Right lobe of liver (tissue), 6 donors: ENCODE measurements at regions not wholly inside any gene's neighbourhood (a gene's known extent, or its start where the extent isn't known, plus 50 kb on each side); places are given as distances from the start of the nearest gene placed in this dataset.
"Not testable (repeated sequence)": the region's sequence is repeated elsewhere in the genome, so short reads cannot be mapped to it uniquely, and the experiment has no call there.

ENCODE experiments used
- ATAC-seq, 4 donors: fragments of 200-7000 bp; cut with Tn5 transposase; one replicate each; pipeline ENCODE4 v1.9.1; 2020; ENCODE audit warnings: mild to moderate bottlenecking in 4 of 4, moderate library complexity in 4 of 4
- DNase-seq, 3 donors: peaks; one replicate each; pipeline ENCODE4 v3.0.0-alpha.2; 2020
- H3K27ac ChIP-seq, 3 donors: fragments of 200-600 bp; one replicate each; pipeline ENCODE4 v1.8.0; 2022
- H3K27me3 ChIP-seq, 2 donors: fragments of 200-600 bp; one replicate each; pipeline ENCODE4 v1.8.0; 2022
- H3K36me3 ChIP-seq, 4 donors: fragments of 200-600 bp; sonication (generic) in 1 of 4; one replicate each; pipeline versions ENCODE4 v1.5.1 to v1.8.0; 2017 to 2022; ENCODE audit warnings: control low read depth in 1 of 4
- H3K4me1 ChIP-seq, 4 donors: fragments of 200-600 bp; sonication (generic) in 1 of 4; one replicate each; pipeline versions ENCODE4 v1.5.1 to v1.8.0; 2017 to 2022; ENCODE audit warnings: control low read depth in 1 of 4
- H3K4me3 ChIP-seq, 3 donors: fragments of 200-600 bp; one replicate each; pipeline ENCODE4 v1.8.0; 2022
- H3K9me3 ChIP-seq, 4 donors: fragments of 200-600 bp; sonication (generic) in 1 of 4; one replicate each; pipeline versions ENCODE4 v1.5.1 to v1.8.0; 2017 to 2022; ENCODE audit warnings: control low read depth in 1 of 4
- POLR2A ChIP-seq: fragments of 450-650 bp; IDR thresholded peaks from one replicate; pipeline ENCODE4 v1.6.1; 2017; ENCODE audit warnings: antibody characterized with exemption, mild to moderate bottlenecking
- WGBS: methylation state at CpG from one replicate; pipeline ENCODE4 v1.1.6; 2018; ENCODE audit warnings: low coverage, low lambda C conversion rate; ENCODE audit not compliant: insufficient coverage; ENCODE audit errors: missing lambda C conversion rate; 5-methylcytosine and 5-hydroxymethylcytosine counted together
- intact Hi-C, 2 donors: fragments of 100-400 bp; cut with DNase I; formaldehyde crosslinking; loops; one replicate each; pipeline versions ENCODE4 v1.11.2 to v1.14.1; 2022
- TF ChIP-seq, protein P1 (sequence below), 4 donors: fragments of 200-600 bp in 3 of 4; fragments of 450-650 bp in 1 of 4; IDR thresholded peaks; one replicate each; pipeline versions ENCODE4 v1.5.1 to v1.8.0; 2016 to 2022; ENCODE audit warnings: antibody characterized with exemption in 4 of 4, mild to moderate bottlenecking in 2 of 4
- donor health status: DM: no; HTN: yes; CAD: no.
- donor health status: DM: no; HTN: no; CAD: no.
- donor health status: DM: no; HTN: no; CAD: no.
- donor health status: DM: no; HTN: yes; CAD: no.
- donor health status: DM: no; HTN: yes; CAD: no.

DNA sequence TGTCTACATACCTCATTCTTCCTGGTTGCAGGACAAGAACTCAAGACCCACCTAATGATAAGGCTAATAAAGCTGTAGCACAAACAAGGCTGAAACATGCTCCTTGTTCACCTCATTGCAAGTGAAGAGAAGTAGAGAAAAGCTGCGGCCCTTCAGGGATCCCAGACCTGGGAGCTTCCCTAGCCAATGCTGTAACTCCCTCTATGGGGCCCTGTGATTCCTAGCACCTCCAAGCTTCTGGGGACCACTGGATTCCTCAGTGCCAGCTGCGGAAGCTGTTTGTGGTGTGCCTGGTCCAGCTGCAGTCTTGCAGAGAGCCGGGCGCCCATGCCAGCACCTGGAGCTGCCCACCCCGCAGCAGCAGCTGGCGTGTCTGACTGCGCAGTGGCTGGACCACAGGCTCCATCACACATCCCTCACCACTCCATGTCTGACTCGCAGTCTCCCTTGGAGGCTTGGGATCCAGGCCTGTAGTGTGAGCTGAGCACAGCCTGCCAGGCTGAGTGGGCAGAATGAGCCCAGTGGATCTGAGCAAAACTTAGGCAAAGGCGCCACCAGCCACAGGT, 737.2 kb upstream of the GJE1 start:
- 100% methylated on average over 1 of the region's 9 CpGs for WGBS

DNA sequence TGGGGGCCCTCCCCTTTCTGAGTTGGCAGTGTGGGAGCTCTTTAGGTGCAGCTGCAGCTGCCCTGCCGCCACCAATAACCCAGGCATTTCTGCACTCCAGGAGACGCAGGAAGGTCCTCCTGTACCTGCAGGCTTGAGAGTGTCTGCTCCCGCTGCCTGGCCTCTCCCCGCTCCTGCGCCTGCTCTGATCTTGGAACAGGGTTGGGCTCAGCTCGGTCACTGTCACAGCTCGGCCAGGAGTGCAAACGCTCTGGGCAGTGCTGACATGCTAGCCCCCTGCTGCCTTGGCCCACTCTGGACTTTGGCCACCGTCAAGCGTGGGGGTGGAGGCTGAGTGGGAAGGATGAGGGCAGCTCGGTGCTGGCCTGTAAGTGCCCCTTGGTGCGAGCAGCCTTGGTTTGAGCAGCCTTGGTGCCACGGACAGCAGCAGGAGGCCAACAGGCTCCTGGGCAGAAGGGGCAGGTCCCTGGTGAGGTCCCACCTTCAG, 738.1 kb upstream of the GJE1 start:
- TF ChIP-seq, protein P1, sequence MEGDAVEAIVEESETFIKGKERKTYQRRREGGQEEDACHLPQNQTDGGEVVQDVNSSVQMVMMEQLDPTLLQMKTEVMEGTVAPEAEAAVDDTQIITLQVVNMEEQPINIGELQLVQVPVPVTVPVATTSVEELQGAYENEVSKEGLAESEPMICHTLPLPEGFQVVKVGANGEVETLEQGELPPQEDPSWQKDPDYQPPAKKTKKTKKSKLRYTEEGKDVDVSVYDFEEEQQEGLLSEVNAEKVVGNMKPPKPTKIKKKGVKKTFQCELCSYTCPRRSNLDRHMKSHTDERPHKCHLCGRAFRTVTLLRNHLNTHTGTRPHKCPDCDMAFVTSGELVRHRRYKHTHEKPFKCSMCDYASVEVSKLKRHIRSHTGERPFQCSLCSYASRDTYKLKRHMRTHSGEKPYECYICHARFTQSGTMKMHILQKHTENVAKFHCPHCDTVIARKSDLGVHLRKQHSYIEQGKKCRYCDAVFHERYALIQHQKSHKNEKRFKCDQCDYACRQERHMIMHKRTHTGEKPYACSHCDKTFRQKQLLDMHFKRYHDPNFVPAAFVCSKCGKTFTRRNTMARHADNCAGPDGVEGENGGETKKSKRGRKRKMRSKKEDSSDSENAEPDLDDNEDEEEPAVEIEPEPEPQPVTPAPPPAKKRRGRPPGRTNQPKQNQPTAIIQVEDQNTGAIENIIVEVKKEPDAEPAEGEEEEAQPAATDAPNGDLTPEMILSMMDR (IDR thresholded peaks at IDR 0.05): no peak
- TF ChIP-seq POLR2A: no peak
- ATAC-seq: peak in 1 of 4 donors; percentile 18
- Histone ChIP-seq H3K27ac (no peak overlapping the region), H3K36me3 (no peaks in the 10 kb centered on the region), H3K4me1 (no peaks in the 10 kb centered on the region), H3K4me3 (no peak overlapping the region), H3K9me3 (no peaks in the 10 kb centered on the region), H3K27me3 (no peaks in the 10 kb centered on the region)
- DNase-seq: no peak
- 95% methylated on average over 4 of the region's 13 CpGs for WGBS
- intact Hi-C loops: no loop called here

More for the DNA sequence above, 737.2 kb upstream of the GJE1 start:
- Histone ChIP-seq H3K4me3 (no peak overlapping the region), H3K4me1 (no peaks in the 10 kb centered on the region), H3K27ac (no peak overlapping the region), H3K9me3 (no peaks in the 10 kb centered on the region), H3K27me3 (no peaks in the 10 kb centered on the region), H3K36me3 (no peaks in the 10 kb centered on the region)
- no peak for ATAC-seq
- DNase-seq: no peak
- intact Hi-C loops: no loop called here
- no peak for TF ChIP-seq POLR2A
- TF ChIP-seq, protein P1 (IDR thresholded peaks at IDR 0.05): no peak

DNA sequence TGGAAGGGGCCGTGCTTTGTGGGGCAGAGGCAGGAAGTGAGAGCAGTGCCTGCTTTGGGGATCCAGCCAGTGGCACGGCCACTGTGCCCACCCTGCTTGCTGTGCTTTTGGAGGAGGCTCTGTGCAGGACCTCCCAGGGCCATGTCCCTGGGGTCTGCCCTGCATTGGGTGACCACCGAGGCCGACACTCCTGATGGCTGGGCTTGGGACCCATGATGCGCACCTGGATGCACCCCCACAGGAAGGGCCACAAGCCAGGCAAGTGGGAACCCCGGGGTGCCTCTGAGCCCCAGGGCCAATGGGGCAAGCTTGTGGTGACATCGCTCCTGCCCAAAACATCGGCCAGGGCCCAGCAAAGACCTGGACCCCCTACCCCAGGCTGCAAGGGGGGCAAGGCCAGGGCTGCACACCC, 738.6 kb upstream of the GJE1 start:
- H3K27ac ChIP-seq: no peak overlapping the region
- WGBS: no CpG with 5 or more reads among the region's 8 CpGs
- no peak overlapping the region for H3K4me3 ChIP-seq
- intact Hi-C loops: no loop called here
- no peak for DNase-seq
- peak in 1 of 4 donors; percentile 13 for ATAC-seq
- H3K9me3 ChIP-seq: no peaks in the 10 kb centered on the region
- no peak for TF ChIP-seq POLR2A
- TF ChIP-seq, protein P1 (IDR thresholded peaks at IDR 0.05): no peak
- no peaks in the 10 kb centered on the region for H3K36me3 ChIP-seq
- no peaks in the 10 kb centered on the region for H3K4me1 ChIP-seq
- H3K27me3 ChIP-seq: no peaks in the 10 kb centered on the region

DNA sequence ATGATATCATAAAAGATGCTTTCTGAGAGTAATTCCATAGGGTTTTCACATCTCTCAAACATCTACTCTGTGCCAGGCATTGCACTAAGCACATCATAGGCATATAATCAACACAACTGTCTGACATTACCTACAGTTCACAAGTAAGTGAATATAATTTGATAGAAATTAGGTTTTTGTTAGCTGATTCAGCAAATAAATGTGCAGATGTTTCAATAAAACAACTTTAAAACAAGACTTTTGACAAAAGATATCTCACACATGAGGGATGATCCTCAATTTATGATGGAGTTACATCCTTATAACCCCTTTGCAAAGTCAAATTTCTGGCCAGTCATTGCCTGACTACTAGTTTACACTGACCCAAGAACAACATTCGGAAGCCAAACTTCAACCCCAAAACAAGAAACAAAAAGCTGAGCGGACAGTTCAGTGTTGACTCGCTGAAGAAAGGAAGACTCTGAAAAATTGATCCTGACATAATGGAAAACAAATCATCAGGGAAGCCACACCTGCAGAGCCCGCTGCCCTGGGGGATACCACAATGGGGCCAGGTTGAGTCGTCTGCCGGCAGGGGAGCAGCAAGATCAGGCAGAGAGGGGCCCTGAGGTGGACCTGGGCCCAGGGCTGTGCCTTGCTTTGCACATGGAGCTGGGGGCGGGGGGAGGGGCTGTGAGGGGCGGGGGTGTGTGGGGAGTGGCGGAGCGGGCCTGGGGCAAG, 739.2 kb upstream of the GJE1 start:
- DNase-seq: no peak
- intact Hi-C loops: no loop called here
- 100% methylated on average over 4 of the region's 10 CpGs for WGBS

DNA sequence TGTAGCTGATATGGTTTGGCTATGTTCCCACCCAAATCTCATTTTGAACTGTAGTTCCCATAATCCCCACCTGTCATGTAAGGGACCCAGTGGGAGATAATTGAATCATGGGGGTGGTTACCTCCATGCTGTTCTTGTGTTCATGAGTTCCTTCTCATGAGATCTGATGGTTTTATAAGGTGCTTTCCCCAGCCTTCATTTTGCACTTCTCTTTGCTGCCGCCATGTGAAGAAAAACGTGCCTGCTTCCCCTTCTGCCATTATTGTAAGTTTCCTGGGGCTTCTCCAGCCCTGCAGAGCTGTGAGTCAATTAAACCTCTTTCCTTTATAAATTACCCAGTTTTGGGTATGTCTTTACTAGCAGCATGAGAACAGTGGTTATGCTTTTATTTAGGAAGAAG, 741.6 kb upstream of the GJE1 start:
- 59% methylated on average over 2 of the region's 2 CpGs for whole genome bisulfite sequencing
- not testable (repeated sequence) for DNase-seq

More for the DNA sequence above, 739.2 kb upstream of the GJE1 start:
- Histone ChIP-seq H3K9me3 (no peaks in the 10 kb centered on the region), H3K36me3 (no peaks in the 10 kb centered on the region), H3K4me3 (no peak overlapping the region), H3K4me1 (no peaks in the 10 kb centered on the region), H3K27me3 (no peaks in the 10 kb centered on the region), H3K27ac (no peak overlapping the region)
- TF ChIP-seq POLR2A: no peak
- TF ChIP-seq, protein P1 (IDR thresholded peaks at IDR 0.05): no peak
- no peak for ATAC-seq

More for the DNA sequence above, 741.6 kb upstream of the GJE1 start:
- H3K27ac ChIP-seq, H3K4me1 ChIP-seq, ATAC-seq, intact Hi-C loops, H3K9me3 ChIP-seq, H3K4me3 ChIP-seq, H3K36me3 ChIP-seq, H3K27me3 ChIP-seq: not testable (repeated sequence)
